GM23338 (cell line): ENCODE measurements at regions not wholly inside any gene's neighbourhood (a gene's known extent, or its start where the extent isn't known, plus 50 kb on each side); places are given as distances from the start of the nearest gene placed in this dataset.

Experiments
- ATAC-seq: fragments of 200-7000 bp; cut with Tn5 transposase; 3 replicates; pipeline ENCODE4 v1.9.1; 2020
- DNase-seq: peaks from one replicate; pipeline ENCODE4 v3.0.0-alpha.2; 2015; ENCODE audit warnings: low spot score
- H2AFZ ChIP-seq: fragments of 200-600 bp; sonication (generic); 2 replicates; pipeline ENCODE4 v1.8.0; 2016; ENCODE audit warnings: antibody characterized with exemption, mild to moderate bottlenecking, moderate library complexity
- H3F3A ChIP-seq: fragments of 200-600 bp; sonication (generic); replicated peaks from 2 replicates; pipeline ENCODE4 v1.8.0; 2017; ENCODE audit warnings: antibody characterized with exemption, mixed run types, low read depth
- H3K27ac ChIP-seq: fragments of 200-600 bp; sonication (generic); 2 replicates; pipeline ENCODE4 v1.6.1; 2016; ENCODE audit warnings: low read depth
- H3K27me3 ChIP-seq: fragments of 200-600 bp; sonication (generic); 2 replicates; pipeline ENCODE4 v1.8.0; 2016; ENCODE audit warnings: mild to moderate bottlenecking, mixed run types, moderate library complexity; ENCODE audit not compliant: insufficient read depth
- H3K36me3 ChIP-seq: fragments of 200-600 bp; sonication (generic); 2 replicates; pipeline ENCODE4 v1.8.0; 2016; ENCODE audit warnings: mild to moderate bottlenecking; ENCODE audit not compliant: insufficient read depth
- H3K4me1 ChIP-seq: fragments of 200-600 bp; sonication (generic); 2 replicates; pipeline ENCODE4 v1.8.0; 2016; ENCODE audit warnings: mild to moderate bottlenecking, moderate library complexity; ENCODE audit not compliant: insufficient read depth
- H3K4me2 ChIP-seq: fragments of 200-600 bp; sonication (generic); 2 replicates; pipeline ENCODE4 v1.7.1; 2017; ENCODE audit warnings: mixed run types
- H3K4me3 ChIP-seq: fragments of 200-600 bp; sonication (generic); 2 replicates; pipeline ENCODE4 v1.6.1; 2016; ENCODE audit warnings: mixed run types
- H3K79me2 ChIP-seq: fragments of 200-600 bp; sonication (generic); replicated peaks from 2 replicates; pipeline ENCODE4 v1.8.0; 2017; ENCODE audit warnings: mild to moderate bottlenecking; ENCODE audit not compliant: insufficient read depth
- H3K9me2 ChIP-seq: fragments of 200-600 bp; sonication (generic); 2 replicates; pipeline ENCODE4 v1.8.0; 2017; ENCODE audit not compliant: insufficient read depth
- H4K20me1 ChIP-seq: fragments of 200-600 bp; sonication (generic); replicated peaks from 2 replicates; pipeline ENCODE4 v1.8.0; 2017; ENCODE audit warnings: mild to moderate bottlenecking; ENCODE audit not compliant: insufficient read depth
- H3K27ac Mint-ChIP-seq: 2 replicates; pipeline ENCODE4 v1.8.0; 2020; ENCODE audit warnings: inconsistent platforms, mild to moderate bottlenecking, moderate library complexity, mixed read lengths
- H3K27me3 Mint-ChIP-seq: 3 replicates; pipeline ENCODE4 v1.8.0; 2022; ENCODE audit warnings: low read depth, mild to moderate bottlenecking, moderate library complexity, mixed read lengths, inconsistent platforms; ENCODE audit not compliant: insufficient read depth, poor library complexity
- H3K36me3 Mint-ChIP-seq: 3 replicates; pipeline ENCODE4 v1.8.0; 2021; ENCODE audit warnings: low read depth, mild to moderate bottlenecking, inconsistent platforms, moderate library complexity, mixed read lengths
- H3K4me1 Mint-ChIP-seq: 3 replicates; pipeline ENCODE4 v1.8.0; 2020; ENCODE audit warnings: mild to moderate bottlenecking, inconsistent platforms, mixed read lengths
- H3K4me3 Mint-ChIP-seq: 3 replicates; pipeline ENCODE4 v1.8.0; 2021; ENCODE audit warnings: moderate library complexity, mild to moderate bottlenecking, inconsistent platforms, mixed read lengths
- H3K9me3 Mint-ChIP-seq: 3 replicates; pipeline ENCODE4 v1.8.0; 2020; ENCODE audit warnings: moderate library complexity, mild to moderate bottlenecking, inconsistent platforms, mixed read lengths
- EZH2 ChIP-seq: fragments of 200-600 bp; sonication (generic); IDR thresholded peaks from one replicate; pipeline ENCODE4 v1.8.0; 2017; ENCODE audit warnings: antibody characterized with exemption, mild to moderate bottlenecking, low read depth; ENCODE audit not compliant: unreplicated experiment
- EZH2phosphoT487 ChIP-seq: fragments of 200-600 bp; sonication (generic); IDR thresholded peaks from one replicate; pipeline ENCODE4 v1.8.1; 2018; ENCODE audit warnings: antibody characterized with exemption; ENCODE audit not compliant: unreplicated experiment
- NANOG ChIP-seq: IDR thresholded peaks from 2 replicates; pipeline ENCODE4 v1.6.1; 2016; ENCODE audit warnings: antibody characterized with exemption, borderline replicate concordance
- POLR2AphosphoS5 ChIP-seq: IDR thresholded peaks from 2 replicates; pipeline ENCODE4 v1.6.1; 2016; ENCODE audit warnings: antibody characterized with exemption, low read depth
- ZNF331 ChIP-seq: fragments of 250-450 bp; sonication (Bioruptor Pico); IDR thresholded peaks from 2 replicates; pipeline ENCODE4 v1.5.0; 2020; ENCODE audit warnings: low read depth, mild to moderate bottlenecking, moderate library complexity
- TF ChIP-seq, protein P1 (sequence below): IDR thresholded peaks from one replicate; pipeline ENCODE4 v1.6.1; 2018; ENCODE audit warnings: antibody characterized with exemption; ENCODE audit not compliant: unreplicated experiment
- TF ChIP-seq, protein P2 (sequence below): fragments of 250-450 bp; sonication (Bioruptor Pico); IDR thresholded peaks from 2 replicates; pipeline ENCODE4 v1.5.0; 2020; ENCODE audit warnings: mild to moderate bottlenecking, moderate library complexity

DNA sequence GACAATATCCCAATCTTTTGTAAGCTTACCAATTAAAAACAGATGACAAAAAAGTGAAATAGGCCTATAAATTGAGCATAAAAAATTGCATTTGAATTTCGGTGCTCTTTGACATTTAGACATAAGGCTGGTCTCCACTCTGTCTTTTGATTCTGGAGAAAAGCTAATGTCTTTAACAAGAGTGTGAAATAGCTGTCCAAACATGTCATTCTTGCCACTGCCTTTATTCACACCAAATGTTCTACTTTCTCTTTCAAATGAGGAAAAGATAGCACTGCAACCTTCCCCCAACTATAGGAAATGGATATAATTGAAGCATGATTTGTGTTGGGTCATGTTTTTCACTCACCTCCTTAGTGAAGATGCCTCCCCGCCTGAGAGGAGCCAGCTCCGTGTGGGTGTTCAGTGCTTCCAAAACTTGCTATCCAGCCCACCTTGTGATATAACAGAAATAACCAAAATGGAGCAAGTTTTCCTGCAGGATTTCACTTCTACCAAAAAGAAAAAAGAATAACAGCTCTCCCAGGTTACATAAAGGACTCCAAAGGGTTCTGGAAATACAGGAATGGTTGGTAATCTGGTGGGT, 55.2 kb upstream of the STK32A start:
- Histone ChIP-seq H4K20me1 (no peaks in the 10 kb centered on the region), H3K4me2 (no peak overlapping the region), H3K36me3 (no peaks in the 10 kb centered on the region; the same call in 1 of the 2 replicates), H3K27me3 (no peaks in the 10 kb centered on the region), H3K4me3 (no peak overlapping the region), H2AFZ (peak overlapping the region; percentile 66), H3F3A (no peaks in the 10 kb centered on the region), H3K9me2 (0 out of 2 replicates have a peak, but pooled peaks cover 5% of the 10 kb centered on the region), H3K79me2 (no peaks in the 10 kb centered on the region), H3K4me1 (no peaks in the 10 kb centered on the region), H3K27ac (no peak overlapping the region)
- H3K27ac Mint-ChIP-seq, result no peak overlapping the region
- no peaks in the 10 kb centered on the region for H3K4me1 Mint-ChIP-seq
- no peak for DNase-seq
- H3K9me3 Mint-ChIP-seq, result no peaks in the 10 kb centered on the region
- no peak for ATAC-seq
- no peaks in the 10 kb centered on the region for H3K27me3 Mint-ChIP-seq
- TF ChIP-seq, protein P1, sequence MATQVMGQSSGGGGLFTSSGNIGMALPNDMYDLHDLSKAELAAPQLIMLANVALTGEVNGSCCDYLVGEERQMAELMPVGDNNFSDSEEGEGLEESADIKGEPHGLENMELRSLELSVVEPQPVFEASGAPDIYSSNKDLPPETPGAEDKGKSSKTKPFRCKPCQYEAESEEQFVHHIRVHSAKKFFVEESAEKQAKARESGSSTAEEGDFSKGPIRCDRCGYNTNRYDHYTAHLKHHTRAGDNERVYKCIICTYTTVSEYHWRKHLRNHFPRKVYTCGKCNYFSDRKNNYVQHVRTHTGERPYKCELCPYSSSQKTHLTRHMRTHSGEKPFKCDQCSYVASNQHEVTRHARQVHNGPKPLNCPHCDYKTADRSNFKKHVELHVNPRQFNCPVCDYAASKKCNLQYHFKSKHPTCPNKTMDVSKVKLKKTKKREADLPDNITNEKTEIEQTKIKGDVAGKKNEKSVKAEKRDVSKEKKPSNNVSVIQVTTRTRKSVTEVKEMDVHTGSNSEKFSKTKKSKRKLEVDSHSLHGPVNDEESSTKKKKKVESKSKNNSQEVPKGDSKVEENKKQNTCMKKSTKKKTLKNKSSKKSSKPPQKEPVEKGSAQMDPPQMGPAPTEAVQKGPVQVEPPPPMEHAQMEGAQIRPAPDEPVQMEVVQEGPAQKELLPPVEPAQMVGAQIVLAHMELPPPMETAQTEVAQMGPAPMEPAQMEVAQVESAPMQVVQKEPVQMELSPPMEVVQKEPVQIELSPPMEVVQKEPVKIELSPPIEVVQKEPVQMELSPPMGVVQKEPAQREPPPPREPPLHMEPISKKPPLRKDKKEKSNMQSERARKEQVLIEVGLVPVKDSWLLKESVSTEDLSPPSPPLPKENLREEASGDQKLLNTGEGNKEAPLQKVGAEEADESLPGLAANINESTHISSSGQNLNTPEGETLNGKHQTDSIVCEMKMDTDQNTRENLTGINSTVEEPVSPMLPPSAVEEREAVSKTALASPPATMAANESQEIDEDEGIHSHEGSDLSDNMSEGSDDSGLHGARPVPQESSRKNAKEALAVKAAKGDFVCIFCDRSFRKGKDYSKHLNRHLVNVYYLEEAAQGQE, result no peak
- TF ChIP-seq EZH2phosphoT487 (no peak), POLR2AphosphoS5 (no peak)
- H3K4me3 Mint-ChIP-seq, result no peak overlapping the region
- no peaks in the 10 kb centered on the region for H3K36me3 Mint-ChIP-seq

- peaks cover 6% of the 10 kb centered on the region; the same call in 1 of the 3 replicates for H3K9me3 Mint-ChIP-seq
- Histone ChIP-seq H3K27me3 (no peaks in the 10 kb centered on the region), H4K20me1 (no peaks in the 10 kb centered on the region), H3K9me2 (0 out of 2 replicates have a peak, but pooled peaks cover 4% of the 10 kb centered on the region), H3K27ac (no peak overlapping the region), H2AFZ (no peak overlapping the region), H3K4me1 (no peaks in the 10 kb centered on the region), H3K4me2 (no peak overlapping the region), H3K79me2 (no peaks in the 10 kb centered on the region), H3K4me3 (no peak overlapping the region), H3F3A (no peaks in the 10 kb centered on the region), H3K36me3 (no peaks in the 10 kb centered on the region; the same call in 1 of the 2 replicates)
- H3K27ac Mint-ChIP-seq, result no peak overlapping the region
- no peak for ATAC-seq
- H3K4me1 Mint-ChIP-seq, result no peaks in the 10 kb centered on the region
- no peaks in the 10 kb centered on the region for H3K27me3 Mint-ChIP-seq
- TF ChIP-seq EZH2 (no peak), ZNF331 (CRISPR knock-in tag) (no peak), NANOG (no peak)
- TF ChIP-seq, protein P2, sequence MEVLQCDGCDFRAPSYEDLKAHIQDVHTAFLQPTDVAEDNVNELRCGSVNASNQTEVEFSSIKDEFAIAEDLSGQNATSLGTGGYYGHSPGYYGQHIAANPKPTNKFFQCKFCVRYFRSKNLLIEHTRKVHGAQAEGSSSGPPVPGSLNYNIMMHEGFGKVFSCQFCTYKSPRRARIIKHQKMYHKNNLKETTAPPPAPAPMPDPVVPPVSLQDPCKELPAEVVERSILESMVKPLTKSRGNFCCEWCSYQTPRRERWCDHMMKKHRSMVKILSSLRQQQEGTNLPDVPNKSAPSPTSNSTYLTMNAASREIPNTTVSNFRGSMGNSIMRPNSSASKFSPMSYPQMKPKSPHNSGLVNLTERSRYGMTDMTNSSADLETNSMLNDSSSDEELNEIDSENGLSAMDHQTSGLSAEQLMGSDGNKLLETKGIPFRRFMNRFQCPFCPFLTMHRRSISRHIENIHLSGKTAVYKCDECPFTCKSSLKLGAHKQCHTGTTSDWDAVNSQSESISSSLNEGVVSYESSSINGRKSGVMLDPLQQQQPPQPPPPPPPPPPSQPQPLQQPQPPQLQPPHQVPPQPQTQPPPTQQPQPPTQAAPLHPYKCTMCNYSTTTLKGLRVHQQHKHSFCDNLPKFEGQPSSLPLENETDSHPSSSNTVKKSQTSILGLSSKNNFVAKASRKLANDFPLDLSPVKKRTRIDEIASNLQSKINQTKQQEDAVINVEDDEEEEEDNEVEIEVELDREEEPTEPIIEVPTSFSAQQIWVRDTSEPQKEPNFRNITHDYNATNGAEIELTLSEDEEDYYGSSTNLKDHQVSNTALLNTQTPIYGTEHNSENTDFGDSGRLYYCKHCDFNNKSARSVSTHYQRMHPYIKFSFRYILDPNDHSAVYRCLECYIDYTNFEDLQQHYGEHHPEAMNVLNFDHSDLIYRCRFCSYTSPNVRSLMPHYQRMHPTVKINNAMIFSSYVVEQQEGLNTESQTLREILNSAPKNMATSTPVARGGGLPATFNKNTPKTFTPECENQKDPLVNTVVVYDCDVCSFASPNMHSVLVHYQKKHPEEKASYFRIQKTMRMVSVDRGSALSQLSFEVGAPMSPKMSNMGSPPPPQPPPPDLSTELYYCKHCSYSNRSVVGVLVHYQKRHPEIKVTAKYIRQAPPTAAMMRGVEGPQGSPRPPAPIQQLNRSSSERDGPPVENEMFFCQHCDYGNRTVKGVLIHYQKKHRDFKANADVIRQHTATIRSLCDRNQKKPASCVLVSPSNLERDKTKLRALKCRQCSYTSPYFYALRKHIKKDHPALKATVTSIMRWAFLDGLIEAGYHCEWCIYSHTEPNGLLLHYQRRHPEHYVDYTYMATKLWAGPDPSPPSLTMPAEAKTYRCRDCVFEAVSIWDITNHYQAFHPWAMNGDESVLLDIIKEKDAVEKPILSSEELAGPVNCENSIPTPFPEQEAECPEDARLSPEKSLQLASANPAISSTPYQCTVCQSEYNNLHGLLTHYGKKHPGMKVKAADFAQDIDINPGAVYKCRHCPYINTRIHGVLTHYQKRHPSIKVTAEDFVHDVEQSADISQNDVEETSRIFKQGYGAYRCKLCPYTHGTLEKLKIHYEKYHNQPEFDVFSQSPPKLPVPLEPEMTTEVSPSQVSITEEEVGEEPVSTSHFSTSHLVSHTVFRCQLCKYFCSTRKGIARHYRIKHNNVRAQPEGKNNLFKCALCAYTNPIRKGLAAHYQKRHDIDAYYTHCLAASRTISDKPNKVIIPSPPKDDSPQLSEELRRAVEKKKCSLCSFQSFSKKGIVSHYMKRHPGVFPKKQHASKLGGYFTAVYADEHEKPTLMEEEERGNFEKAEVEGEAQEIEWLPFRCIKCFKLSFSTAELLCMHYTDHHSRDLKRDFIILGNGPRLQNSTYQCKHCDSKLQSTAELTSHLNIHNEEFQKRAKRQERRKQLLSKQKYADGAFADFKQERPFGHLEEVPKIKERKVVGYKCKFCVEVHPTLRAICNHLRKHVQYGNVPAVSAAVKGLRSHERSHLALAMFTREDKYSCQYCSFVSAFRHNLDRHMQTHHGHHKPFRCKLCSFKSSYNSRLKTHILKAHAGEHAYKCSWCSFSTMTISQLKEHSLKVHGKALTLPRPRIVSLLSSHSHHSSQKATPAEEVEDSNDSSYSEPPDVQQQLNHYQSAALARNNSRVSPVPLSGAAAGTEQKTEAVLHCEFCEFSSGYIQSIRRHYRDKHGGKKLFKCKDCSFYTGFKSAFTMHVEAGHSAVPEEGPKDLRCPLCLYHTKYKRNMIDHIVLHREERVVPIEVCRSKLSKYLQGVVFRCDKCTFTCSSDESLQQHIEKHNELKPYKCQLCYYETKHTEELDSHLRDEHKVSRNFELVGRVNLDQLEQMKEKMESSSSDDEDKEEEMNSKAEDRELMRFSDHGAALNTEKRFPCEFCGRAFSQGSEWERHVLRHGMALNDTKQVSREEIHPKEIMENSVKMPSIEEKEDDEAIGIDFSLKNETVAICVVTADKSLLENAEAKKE (CRISPR knock-in tag), result no peak
- H3K36me3 Mint-ChIP-seq, result no peaks in the 10 kb centered on the region
- no peak overlapping the region for H3K4me3 Mint-ChIP-seq
- DNase-seq, result no peak
Observed at GRCh38 chr5:147180751-147181150, 54.1 kb upstream of the STK32A start.
